Mesendoderm (in vitro differentiated cells): ENCODE measurements at regions not wholly inside any gene's neighbourhood (a gene's known extent, or its start where the extent isn't known, plus 50 kb on each side); places are given as distances from the start of the nearest gene placed in this dataset.
A peak's percentile ranks its signal among the peaks of the same experiment; 100 is the strongest.

Experiments
- DNase-seq: peaks from one replicate; pipeline ENCODE4 v3.0.0; 2013
- H2AK5ac ChIP-seq: 2 replicates; pipeline ENCODE4 v1.6.1; 2013; ENCODE audit warnings: low read length, inconsistent platforms
- H2BK120ac ChIP-seq: 2 replicates; pipeline ENCODE4 v1.6.1; 2013; ENCODE audit warnings: low read depth, mild to moderate bottlenecking, low read length, moderate library complexity, mixed read lengths
- H2BK15ac ChIP-seq: replicated peaks from 2 replicates; pipeline ENCODE4 v1.6.1; 2013; ENCODE audit warnings: low read depth, mild to moderate bottlenecking, moderate library complexity
- H2BK5ac ChIP-seq: 2 replicates; pipeline ENCODE4 v1.6.1; 2013; ENCODE audit warnings: low read length, inconsistent platforms
- H3K18ac ChIP-seq: 2 replicates; pipeline ENCODE4 v1.6.1; 2013; ENCODE audit warnings: mild to moderate bottlenecking, low read length, mixed read lengths
- H3K23ac ChIP-seq: one replicate; pipeline ENCODE4 v1.6.1; 2013; ENCODE audit warnings: low read length
- H3K27ac ChIP-seq: 2 replicates; pipeline ENCODE4 v1.5.1; 2013; ENCODE audit warnings: low read depth, mild to moderate bottlenecking, inconsistent platforms, low read length, moderate library complexity
- H3K27me3 ChIP-seq: 2 replicates; pipeline ENCODE4 v1.6.1; 2013; ENCODE audit warnings: low read length, control low read depth, mild to moderate bottlenecking, inconsistent platforms; ENCODE audit not compliant: insufficient read depth, poor library complexity
- H3K36me3 ChIP-seq: 2 replicates; pipeline ENCODE4 v1.6.1; 2013; ENCODE audit warnings: low read length, inconsistent platforms; ENCODE audit not compliant: control insufficient read depth, insufficient read depth
- H3K4ac ChIP-seq: one replicate; pipeline ENCODE4 v1.6.1; 2013; ENCODE audit warnings: low read depth, mild to moderate bottlenecking, low read length, moderate library complexity
- H3K4me1 ChIP-seq: 2 replicates; pipeline ENCODE4 v1.6.1; 2013; ENCODE audit warnings: low read depth, low read length, inconsistent platforms; ENCODE audit not compliant: control insufficient read depth
- H3K4me2 ChIP-seq: 2 replicates; pipeline ENCODE4 v1.6.1; 2013; ENCODE audit warnings: low read length
- H3K4me3 ChIP-seq: 2 replicates; pipeline ENCODE4 v1.5.1; 2013; ENCODE audit warnings: mild to moderate bottlenecking, low read length
- H3K56ac ChIP-seq: one replicate; pipeline ENCODE4 v1.6.1; 2013; ENCODE audit warnings: low read length
- H3K79me1 ChIP-seq: 2 replicates; pipeline ENCODE4 v1.6.1; 2013; ENCODE audit warnings: low read length, inconsistent platforms
- H3K79me2 ChIP-seq: 2 replicates; pipeline ENCODE4 v1.6.1; 2013; ENCODE audit warnings: mild to moderate bottlenecking, low read length; ENCODE audit not compliant: control insufficient read depth, insufficient read depth
- H3K9ac ChIP-seq: 2 replicates; pipeline ENCODE4 v1.6.1; 2013; ENCODE audit warnings: low read length, inconsistent platforms
- H4K5ac ChIP-seq: one replicate; pipeline ENCODE4 v1.6.1; 2013; ENCODE audit warnings: low read length
- H4K8ac ChIP-seq: one replicate; pipeline ENCODE4 v1.6.1; 2013; ENCODE audit warnings: low read depth, mild to moderate bottlenecking, control low read depth, low read length, moderate library complexity
- WGBS: extraction: QIAGEN DNeasy Blood & Tissue Kit; methylation state at CpG from one replicate; pipeline ENCODE4 v1.1.7; 2013; ENCODE audit warnings: low lambda C conversion rate, missing lambda C conversion rate; ENCODE audit not compliant: insufficient coverage; ENCODE audit errors: extremely low coverage; 5-methylcytosine and 5-hydroxymethylcytosine counted together

- Histone ChIP-seq H3K27me3 (no peaks in the 10 kb centered on the region), H3K79me2 (no peaks in the 10 kb centered on the region), H3K56ac (no peak overlapping the region), H2BK120ac (no peak overlapping the region), H3K9ac (no peak overlapping the region), H3K36me3 (no peaks in the 10 kb centered on the region), H3K23ac (no peak overlapping the region), H3K4me3 (no peak overlapping the region), H2BK15ac (no peak overlapping the region), H3K18ac (no peak overlapping the region), H2BK5ac (no peak overlapping the region), H4K8ac (no peak overlapping the region), H3K4me2 (no peak overlapping the region), H3K4ac (no peak overlapping the region), H2AK5ac (no peak overlapping the region), H4K5ac (no peak overlapping the region), H3K27ac (no peak overlapping the region), H3K79me1 (no peaks in the 10 kb centered on the region), H3K4me1 (no peaks in the 10 kb centered on the region)
- no CpG with 5 or more reads among the region's 5 CpGs for WGBS
- no peak for DNase-seq
These were observed 76.7 kb upstream of the TAB3 start for GRCh38 chrX:30965767-30966166.

DNA sequence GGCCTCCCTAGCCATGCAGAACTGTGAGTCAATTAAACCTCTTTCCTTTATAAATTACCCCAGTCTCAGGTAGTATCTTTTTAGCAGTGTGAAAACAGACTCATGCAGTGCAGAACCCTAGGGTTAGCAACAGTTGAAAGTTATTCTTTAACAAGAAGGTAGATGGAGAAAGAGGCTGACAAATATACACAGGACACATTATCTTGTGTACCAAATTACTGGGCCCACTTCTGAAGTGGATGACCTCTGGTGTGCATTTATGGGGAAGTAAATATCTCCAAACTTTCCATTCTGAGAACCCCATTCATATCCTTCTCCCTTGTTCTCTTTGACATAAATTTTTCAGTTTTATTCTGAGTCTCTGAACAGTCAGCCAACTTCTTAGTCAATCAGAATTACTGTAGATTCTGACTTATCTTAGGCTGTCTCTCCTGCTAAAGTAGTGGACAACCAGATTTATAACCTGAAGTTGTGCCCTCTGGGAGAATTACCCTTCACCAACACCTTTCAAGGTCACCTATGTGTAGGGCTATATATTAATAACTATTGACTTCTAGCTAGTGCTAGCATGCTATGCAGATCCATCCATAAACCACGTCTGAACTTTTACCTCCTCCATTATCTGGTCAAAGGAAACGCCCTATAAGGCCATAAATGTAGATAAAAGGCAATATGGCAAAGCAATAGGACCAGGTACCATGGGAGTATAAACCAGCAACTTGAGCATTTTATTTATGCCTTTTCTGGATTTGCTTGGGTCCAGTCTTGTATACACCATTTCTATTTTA lies 72.5 kb upstream of the TAB3 start:
- Histone ChIP-seq H3K27me3 (no peaks in the 10 kb centered on the region), H3K4me3 (no peak overlapping the region), H3K79me2 (no peaks in the 10 kb centered on the region), H4K5ac (no peak overlapping the region), H3K4me1 (no peaks in the 10 kb centered on the region), H2AK5ac (no peak overlapping the region), H2BK5ac (no peak overlapping the region), H3K18ac (no peak overlapping the region), H2BK15ac (no peak overlapping the region), H3K79me1 (no peaks in the 10 kb centered on the region), H3K4me2 (no peak overlapping the region), H3K4ac (no peak overlapping the region), H3K36me3 (no peaks in the 10 kb centered on the region), H4K8ac (no peak overlapping the region), H3K9ac (no peak overlapping the region), H3K56ac (no peak overlapping the region), H3K23ac (no peak overlapping the region), H2BK120ac (no peak overlapping the region), H3K27ac (no peak overlapping the region)
- no CpG with 5 or more reads among the region's 2 CpGs for WGBS
- DNase-seq: no peak

- Histone ChIP-seq H2AK5ac (no peak overlapping the region), H3K4me3 (no peak overlapping the region), H3K27me3 (no peaks in the 10 kb centered on the region), H2BK120ac (no peak overlapping the region), H3K36me3 (no peaks in the 10 kb centered on the region), H3K79me2 (no peaks in the 10 kb centered on the region), H3K27ac (no peak overlapping the region), H3K79me1 (no peaks in the 10 kb centered on the region), H2BK15ac (no peak overlapping the region), H3K4me1 (no peaks in the 10 kb centered on the region), H3K4me2 (no peak overlapping the region), H3K9ac (no peak overlapping the region), H3K4ac (no peak overlapping the region), H2BK5ac (no peak overlapping the region), H4K8ac (no peak overlapping the region), H3K56ac (no peak overlapping the region), H3K23ac (no peak overlapping the region), H3K18ac (no peak overlapping the region), H4K5ac (no peak overlapping the region)
- DNase-seq: peak; percentile 61
- WGBS: no CpG with 5 or more reads among the region's 6 CpGs
These were observed 68.7 kb upstream of the TAB3 start for GRCh38 chrX:30957753-30958152.

DNA sequence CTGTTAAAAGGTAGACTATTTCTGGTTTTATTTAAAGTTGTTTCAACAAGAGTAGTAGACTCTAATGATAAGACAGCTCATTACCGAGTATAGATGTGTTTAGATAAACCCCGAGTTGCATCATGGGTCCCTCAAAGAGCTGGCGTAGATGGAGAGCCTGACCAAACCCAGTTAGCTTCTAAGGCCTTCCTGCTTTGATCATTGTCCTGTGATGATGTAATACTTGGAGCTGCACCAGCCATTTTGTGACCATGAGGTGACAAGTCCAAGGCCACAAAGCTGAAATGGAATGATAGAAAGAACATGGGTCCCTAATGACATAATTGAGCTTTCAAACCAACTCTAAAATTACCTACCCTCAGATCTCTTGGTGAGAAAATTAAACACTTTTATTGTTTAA lies 66.6 kb upstream of the TAB3 start:
- no peaks in the 10 kb centered on the region for H3K4me1 ChIP-seq
- H3K27ac ChIP-seq: no peak overlapping the region
- no peak overlapping the region for H3K4ac ChIP-seq
- no peak overlapping the region for H2BK15ac ChIP-seq
- H4K8ac ChIP-seq: no peak overlapping the region
- H3K18ac ChIP-seq: no peak overlapping the region
- no peaks in the 10 kb centered on the region for H3K27me3 ChIP-seq
- H3K36me3 ChIP-seq: no peaks in the 10 kb centered on the region
- H3K4me3 ChIP-seq: no peak overlapping the region
- no peak overlapping the region for H3K56ac ChIP-seq
- H2BK120ac ChIP-seq: no peak overlapping the region
- no peaks in the 10 kb centered on the region for H3K79me1 ChIP-seq
- no peak overlapping the region for H3K4me2 ChIP-seq
- DNase-seq: no peak
- H2AK5ac ChIP-seq: no peak overlapping the region
- no peak overlapping the region for H3K23ac ChIP-seq
- H2BK5ac ChIP-seq: no peak overlapping the region
- no peak overlapping the region for H4K5ac ChIP-seq
- WGBS: no CpG with 5 or more reads among the region's 3 CpGs
- no peaks in the 10 kb centered on the region for H3K79me2 ChIP-seq
- no peak overlapping the region for H3K9ac ChIP-seq

GRCh38 chrX:30951003-30951402 lies 61.9 kb upstream of the TAB3 start:
- no peak overlapping the region for H3K27ac ChIP-seq
- H3K4me3 ChIP-seq: no peak overlapping the region
- H3K4ac ChIP-seq: no peak overlapping the region
- H3K36me3 ChIP-seq: no peaks in the 10 kb centered on the region
- no peak overlapping the region for H4K5ac ChIP-seq
- no peaks in the 10 kb centered on the region for H3K4me1 ChIP-seq
- no peaks in the 10 kb centered on the region for H3K79me1 ChIP-seq
- no peak overlapping the region for H3K18ac ChIP-seq
- DNase-seq: no peak
- H4K8ac ChIP-seq: no peak overlapping the region
- H3K27me3 ChIP-seq: no peaks in the 10 kb centered on the region
- H2BK5ac ChIP-seq: no peak overlapping the region
- no peak overlapping the region for H3K9ac ChIP-seq
- H2BK15ac ChIP-seq: no peak overlapping the region
- no peaks in the 10 kb centered on the region for H3K79me2 ChIP-seq
- H3K23ac ChIP-seq: no peak overlapping the region
- no peak overlapping the region for H3K56ac ChIP-seq
- no peak overlapping the region for H3K4me2 ChIP-seq
- H2BK120ac ChIP-seq: no peak overlapping the region
- no peak overlapping the region for H2AK5ac ChIP-seq

DNA sequence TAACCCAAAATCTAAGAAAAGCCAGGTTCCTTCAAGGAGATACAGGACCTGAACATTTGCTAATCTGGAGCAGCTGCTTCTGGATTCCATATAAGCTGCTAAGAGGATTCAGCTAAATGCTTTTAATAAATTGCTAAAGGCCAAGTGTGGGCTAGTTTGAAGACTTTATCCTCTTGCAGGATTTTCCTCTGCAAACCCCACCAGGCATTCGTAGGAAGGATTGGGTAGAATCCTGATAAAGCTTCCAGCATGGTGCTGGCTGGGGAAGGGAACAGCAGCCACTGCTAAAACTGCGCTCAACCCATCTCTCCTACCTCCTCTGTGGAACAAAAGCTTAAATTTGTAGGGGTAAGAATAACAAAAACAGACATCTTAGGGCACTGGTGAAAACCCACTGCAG lies 61.3 kb upstream of the TAB3 start:
- H4K8ac ChIP-seq: no peak overlapping the region
- H3K4ac ChIP-seq: no peak overlapping the region
- H4K5ac ChIP-seq: no peak overlapping the region
- H3K23ac ChIP-seq: no peak overlapping the region
- H2BK120ac ChIP-seq: no peak overlapping the region
- H3K27me3 ChIP-seq: no peaks in the 10 kb centered on the region
- no peak overlapping the region for H2AK5ac ChIP-seq
- no peaks in the 10 kb centered on the region for H3K4me1 ChIP-seq
- no peaks in the 10 kb centered on the region for H3K79me2 ChIP-seq
- no peak for DNase-seq
- no peak overlapping the region for H3K18ac ChIP-seq
- H3K36me3 ChIP-seq: no peaks in the 10 kb centered on the region
- no peak overlapping the region for H2BK5ac ChIP-seq
- no peaks in the 10 kb centered on the region for H3K79me1 ChIP-seq
- no peak overlapping the region for H3K4me3 ChIP-seq
- no peak overlapping the region for H3K27ac ChIP-seq
- no CpG with 5 or more reads among the region's 2 CpGs for WGBS
- no peak overlapping the region for H3K9ac ChIP-seq
- no peak overlapping the region for H3K56ac ChIP-seq
- no peak overlapping the region for H2BK15ac ChIP-seq
- H3K4me2 ChIP-seq: no peak overlapping the region
